SK-N-SH treated with all-trans-retinoic acid at 6 μM for 48 hours (cell line): ENCODE measurements at regions not wholly inside any gene's neighbourhood (a gene's known extent, or its start where the extent isn't known, plus 50 kb on each side); places are given as distances from the start of the nearest gene placed in this dataset.
"Not testable (repeated sequence)": the region's sequence is repeated elsewhere in the genome, so short reads cannot be mapped to it uniquely, and the experiment has no call there.

Experiments
- ATAC-seq: fragments of 200-7000 bp; cut with Tn5 transposase; 3 replicates; pipeline ENCODE4 v1.9.1; 2020; ENCODE audit warnings: mild to moderate bottlenecking, moderate library complexity
- ARNTL ChIP-seq: fragments of 450-650 bp; formaldehyde crosslinking; IDR thresholded peaks from 2 replicates; pipeline ENCODE4 v1.5.0; 2020; ENCODE audit warnings: low read depth, mild to moderate bottlenecking, moderate library complexity, borderline replicate concordance
- BACH2 ChIP-seq: fragments of 250-450 bp; sonication (Bioruptor Pico); IDR thresholded peaks from 2 replicates; pipeline ENCODE4 v1.9.0; 2021; ENCODE audit warnings: mild to moderate bottlenecking, borderline replicate concordance
- CREB5 ChIP-seq: fragments of 250-450 bp; sonication (Bioruptor Pico); IDR thresholded peaks from 2 replicates; pipeline ENCODE4 v1.5.1; 2020; ENCODE audit warnings: low read depth, mild to moderate bottlenecking, moderate library complexity
- CSDC2 ChIP-seq: fragments of 250-450 bp; sonication (Bioruptor Pico); IDR thresholded peaks from 2 replicates; pipeline ENCODE4 v1.5.0; 2020; ENCODE audit warnings: mild to moderate bottlenecking, moderate library complexity
- CSRNP3 ChIP-seq: fragments of 250-450 bp; sonication (Bioruptor Pico); IDR thresholded peaks from 2 replicates; pipeline ENCODE4 v1.5.1; 2021; ENCODE audit warnings: mild to moderate bottlenecking, moderate library complexity
- ESRRG ChIP-seq: fragments of 250-450 bp; sonication (Bioruptor Pico); IDR thresholded peaks from 2 replicates; pipeline ENCODE4 v1.6.1; 2021; ENCODE audit warnings: mild to moderate bottlenecking
- GLIS3 ChIP-seq: fragments of 250-450 bp; sonication (Bioruptor Pico); IDR thresholded peaks from 2 replicates; pipeline ENCODE4 v1.5.0; 2020; ENCODE audit warnings: mild to moderate bottlenecking, moderate library complexity
- ISL1 ChIP-seq: fragments of 250-450 bp; sonication (Bioruptor Pico); IDR thresholded peaks from 2 replicates; pipeline ENCODE4 v2.1.2; 2022; ENCODE audit warnings: mild to moderate bottlenecking, moderate library complexity
- OSR1 ChIP-seq: fragments of 250-450 bp; sonication (Bioruptor Pico); IDR thresholded peaks from 2 replicates; pipeline ENCODE4 v1.8.0; 2022; ENCODE audit warnings: moderate library complexity, mild to moderate bottlenecking, inconsistent platforms
- PPARA ChIP-seq: fragments of 250-450 bp; sonication (Bioruptor Pico); IDR thresholded peaks from 2 replicates; pipeline ENCODE4 v1.5.0; 2020; ENCODE audit warnings: mild to moderate bottlenecking, borderline replicate concordance
- RARB ChIP-seq: fragments of 250-450 bp; sonication (Bioruptor Pico); IDR thresholded peaks from 2 replicates; pipeline ENCODE4 v1.8.0; 2021; ENCODE audit warnings: mild to moderate bottlenecking, moderate library complexity
- SNAI2 ChIP-seq: fragments of 250-450 bp; sonication (Bioruptor Pico); IDR thresholded peaks from 2 replicates; pipeline ENCODE4 v1.5.0; 2020; ENCODE audit warnings: mild to moderate bottlenecking, moderate library complexity
- TCF4 ChIP-seq: fragments of 250-450 bp; sonication (Bioruptor Pico); IDR thresholded peaks from 2 replicates; pipeline ENCODE4 v1.8.0; 2021; ENCODE audit warnings: mild to moderate bottlenecking, moderate library complexity, borderline replicate concordance
- TOX ChIP-seq: fragments of 250-450 bp; sonication (Bioruptor Pico); IDR thresholded peaks from 2 replicates; pipeline ENCODE4 v1.8.0; 2021; ENCODE audit warnings: mild to moderate bottlenecking, moderate library complexity, borderline replicate concordance
- ZC3H10 ChIP-seq: fragments of 250-450 bp; sonication (Bioruptor Pico); IDR thresholded peaks from 2 replicates; pipeline ENCODE4 v1.5.1; 2021; ENCODE audit warnings: mild to moderate bottlenecking, moderate library complexity
- ZFP3 ChIP-seq: fragments of 250-450 bp; sonication (Bioruptor Pico); IDR thresholded peaks from 2 replicates; pipeline ENCODE4 v1.5.0; 2020; ENCODE audit warnings: mild to moderate bottlenecking, moderate library complexity
- ZFP30 ChIP-seq: fragments of 450-650 bp; formaldehyde crosslinking; IDR thresholded peaks from 2 replicates; pipeline ENCODE4 v1.5.0; 2022; ENCODE audit warnings: mild to moderate bottlenecking, moderate library complexity
- ZNF565 ChIP-seq: fragments of 450-650 bp; formaldehyde crosslinking; conservative IDR thresholded peaks from 2 replicates; pipeline ENCODE4 v1.5.0; 2020; ENCODE audit warnings: low read depth, mild to moderate bottlenecking, moderate library complexity
- ZNF70 ChIP-seq: fragments of 450-650 bp; formaldehyde crosslinking; IDR thresholded peaks from 2 replicates; pipeline ENCODE4 v1.5.0; 2020; ENCODE audit warnings: mild to moderate bottlenecking, moderate library complexity
- ZNF8 ChIP-seq: fragments of 450-650 bp; formaldehyde crosslinking; IDR thresholded peaks from 2 replicates; pipeline ENCODE4 v1.5.0; 2020; ENCODE audit warnings: mild to moderate bottlenecking, moderate library complexity
- TF ChIP-seq, protein P1 (sequence below): fragments of 250-450 bp; sonication (Bioruptor Pico); IDR thresholded peaks from 2 replicates; pipeline ENCODE4 v1.8.0; 2021; ENCODE audit warnings: low read depth, mild to moderate bottlenecking, moderate library complexity, borderline replicate concordance
- TF ChIP-seq, protein P2 (sequence below): fragments of 250-450 bp; sonication (Bioruptor Pico); IDR thresholded peaks from 2 replicates; pipeline ENCODE4 v1.8.0; 2020; ENCODE audit warnings: mild to moderate bottlenecking, moderate library complexity, borderline replicate concordance

- no peak for ATAC-seq
- TF ChIP-seq ISL1 (no peak), CREB5 (no peak), PPARA (CRISPR knock-in tag) (no peak), TCF4 (CRISPR knock-in tag) (no peak), ZFP30 (no peak)
Measured at GRCh38 chrX:98299785-98300184, 1416.1 kb downstream of the RPA4 start.

DNA sequence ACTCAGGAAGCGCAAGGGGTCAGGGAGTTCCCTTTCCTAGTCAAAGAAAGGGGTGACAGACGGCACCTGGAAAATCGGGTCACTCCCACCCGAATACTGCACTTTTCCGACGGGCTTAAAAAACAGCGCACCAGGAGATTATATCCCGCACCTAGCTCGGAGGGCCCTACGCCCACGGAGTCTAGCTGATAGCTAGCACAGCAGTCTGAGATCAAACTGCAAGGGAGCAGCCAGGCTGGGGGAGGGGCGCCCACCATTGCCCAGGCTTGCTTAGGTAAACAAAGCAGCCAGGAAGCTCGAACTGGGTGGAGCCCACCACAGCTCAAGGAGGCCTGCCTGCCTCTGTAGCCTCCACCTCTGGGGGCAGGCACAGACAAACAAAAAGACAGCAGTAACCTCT is 1416.8 kb downstream of the RPA4 start:
- ATAC-seq, result not testable (repeated sequence)

DNA sequence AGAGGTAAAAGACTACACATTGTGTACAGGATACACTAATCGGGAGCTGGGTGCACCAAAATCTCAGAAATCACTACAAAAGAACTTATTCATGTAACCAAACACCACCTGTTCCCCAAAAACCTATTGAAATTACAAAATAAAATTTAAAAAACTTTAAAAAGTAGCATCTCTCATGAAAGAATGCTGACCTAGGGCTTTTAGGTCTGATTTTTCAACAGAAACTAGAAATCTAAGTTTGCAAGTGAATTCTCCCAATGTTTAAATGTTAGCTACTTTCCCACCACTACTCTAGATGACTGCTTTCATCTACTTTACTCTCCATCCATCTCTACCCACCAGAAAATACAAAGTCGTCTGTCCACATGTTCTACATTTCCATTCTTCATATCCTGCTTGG is 1447.7 kb downstream of the RPA4 start:
- TF ChIP-seq ZFP30 (no peak), TCF4 (CRISPR knock-in tag) (no peak), CREB5 (no peak), OSR1 (CRISPR knock-in tag) (no peak), ZNF565 (CRISPR knock-in tag) (no peak), BACH2 (CRISPR knock-in tag) (no peak), SNAI2 (CRISPR knock-in tag) (no peak), RARB (no peak), CSDC2 (CRISPR knock-in tag) (no peak), ZNF8 (no peak), CSRNP3 (CRISPR knock-in tag) (no peak)
- TF ChIP-seq, protein P1, sequence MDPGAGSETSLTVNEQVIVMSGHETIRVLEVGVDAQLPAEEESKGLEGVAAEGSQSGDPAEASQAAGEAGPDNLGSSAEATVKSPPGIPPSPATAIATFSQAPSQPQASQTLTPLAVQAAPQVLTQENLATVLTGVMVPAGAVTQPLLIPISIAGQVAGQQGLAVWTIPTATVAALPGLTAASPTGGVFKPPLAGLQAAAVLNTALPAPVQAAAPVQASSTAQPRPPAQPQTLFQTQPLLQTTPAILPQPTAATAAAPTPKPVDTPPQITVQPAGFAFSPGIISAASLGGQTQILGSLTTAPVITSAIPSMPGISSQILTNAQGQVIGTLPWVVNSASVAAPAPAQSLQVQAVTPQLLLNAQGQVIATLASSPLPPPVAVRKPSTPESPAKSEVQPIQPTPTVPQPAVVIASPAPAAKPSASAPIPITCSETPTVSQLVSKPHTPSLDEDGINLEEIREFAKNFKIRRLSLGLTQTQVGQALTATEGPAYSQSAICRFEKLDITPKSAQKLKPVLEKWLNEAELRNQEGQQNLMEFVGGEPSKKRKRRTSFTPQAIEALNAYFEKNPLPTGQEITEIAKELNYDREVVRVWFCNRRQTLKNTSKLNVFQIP (CRISPR knock-in tag), result no peak
- no peak for ATAC-seq

- no peak for TF ChIP-seq ZC3H10 (CRISPR knock-in tag)
- no peak for ATAC-seq
Measured at GRCh38 chrX:98338544-98338943, 1454.8 kb downstream of the RPA4 start.

DNA sequence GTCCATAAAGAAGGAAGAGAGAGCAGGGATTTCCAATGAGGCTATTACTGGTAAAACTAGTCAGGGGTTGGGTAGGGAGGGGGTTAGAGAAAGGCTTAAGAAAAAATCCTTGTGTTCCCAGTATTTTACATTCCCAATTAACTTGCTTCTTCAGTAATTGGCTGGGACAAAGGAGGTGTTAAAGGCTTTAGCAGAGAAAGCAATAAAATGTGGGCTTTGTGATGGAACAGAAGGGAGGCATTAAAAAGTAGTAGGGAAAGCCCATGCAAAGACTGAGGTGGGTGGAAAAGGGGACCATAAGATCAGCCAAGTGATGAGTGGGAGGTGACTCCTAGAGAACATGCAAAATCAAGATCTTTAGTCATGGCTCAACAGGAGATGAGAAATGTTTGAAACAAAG is 1467.2 kb downstream of the RPA4 start:
- ATAC-seq, result no peak

More for the DNA sequence above, 1467.2 kb downstream of the RPA4 start:
- TF ChIP-seq PPARA (CRISPR knock-in tag), result no peak
- no peak for TF ChIP-seq OSR1 (CRISPR knock-in tag)
- no peak for TF ChIP-seq CREB5
- no peak for TF ChIP-seq ZNF70 (CRISPR knock-in tag)
- TF ChIP-seq ZFP30, result no peak
- TF ChIP-seq CSRNP3 (CRISPR knock-in tag), result no peak
- TF ChIP-seq RARB, result no peak
- TF ChIP-seq GLIS3, result no peak
- TF ChIP-seq ESRRG, result no peak
- TF ChIP-seq ARNTL (CRISPR knock-in tag), result no peak
- no peak for TF ChIP-seq ZNF565 (CRISPR knock-in tag)
- no peak for TF ChIP-seq ZFP3
- no peak for TF ChIP-seq BACH2 (CRISPR knock-in tag)
- no peak for TF ChIP-seq ZNF8
- TF ChIP-seq CSDC2 (CRISPR knock-in tag), result no peak
- TF ChIP-seq TOX, result no peak
- TF ChIP-seq, protein P2, sequence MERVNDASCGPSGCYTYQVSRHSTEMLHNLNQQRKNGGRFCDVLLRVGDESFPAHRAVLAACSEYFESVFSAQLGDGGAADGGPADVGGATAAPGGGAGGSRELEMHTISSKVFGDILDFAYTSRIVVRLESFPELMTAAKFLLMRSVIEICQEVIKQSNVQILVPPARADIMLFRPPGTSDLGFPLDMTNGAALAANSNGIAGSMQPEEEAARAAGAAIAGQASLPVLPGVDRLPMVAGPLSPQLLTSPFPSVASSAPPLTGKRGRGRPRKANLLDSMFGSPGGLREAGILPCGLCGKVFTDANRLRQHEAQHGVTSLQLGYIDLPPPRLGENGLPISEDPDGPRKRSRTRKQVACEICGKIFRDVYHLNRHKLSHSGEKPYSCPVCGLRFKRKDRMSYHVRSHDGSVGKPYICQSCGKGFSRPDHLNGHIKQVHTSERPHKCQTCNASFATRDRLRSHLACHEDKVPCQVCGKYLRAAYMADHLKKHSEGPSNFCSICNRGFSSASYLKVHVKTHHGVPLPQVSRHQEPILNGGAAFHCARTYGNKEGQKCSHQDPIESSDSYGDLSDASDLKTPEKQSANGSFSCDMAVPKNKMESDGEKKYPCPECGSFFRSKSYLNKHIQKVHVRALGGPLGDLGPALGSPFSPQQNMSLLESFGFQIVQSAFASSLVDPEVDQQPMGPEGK (CRISPR knock-in tag), result no peak
- TF ChIP-seq, all 23 proteins: peak for 0
